BLaER1 treated with 17β-estradiol and CSF1 and Interleukin-3, amounts not matched to agents 10 nM and 100 nM (cell line): ENCODE measurements at regions not wholly inside any gene's neighbourhood (a gene's known extent, or its start where the extent isn't known, plus 50 kb on each side); places are given as distances from the start of the nearest gene placed in this dataset.

Experiments
- H3K27ac ChIP-seq, 11 experiments: shearing (Covaris generic); formaldehyde crosslinking; 2 replicates each; pipeline ENCODE4 v1.8.1; 2022
- H3K27me3 ChIP-seq, 11 experiments: shearing (Covaris generic); formaldehyde crosslinking; 2 replicates each; pipeline ENCODE4 v1.8.1; 2022
- H3K36me3 ChIP-seq, 11 experiments: shearing (Covaris generic); formaldehyde crosslinking; 2 replicates each; pipeline ENCODE4 v1.8.1; 2022
- H3K4me1 ChIP-seq, 10 experiments: shearing (Covaris generic); formaldehyde crosslinking; 2 replicates each; pipeline ENCODE4 v1.8.1; 2022
- H3K4me2 ChIP-seq, 11 experiments: shearing (Covaris generic); formaldehyde crosslinking; 2 replicates each; pipeline ENCODE4 v1.8.1; 2022
- H3K4me3 ChIP-seq, 10 experiments: shearing (Covaris generic); formaldehyde crosslinking; 2 replicates each; pipeline ENCODE4 v1.8.1; 2022
- H3K9ac ChIP-seq, 11 experiments: shearing (Covaris generic); formaldehyde crosslinking; 2 replicates each; pipeline ENCODE4 v1.8.1; 2022
- H3K9me3 ChIP-seq, 11 experiments: shearing (Covaris generic); formaldehyde crosslinking; replicated peaks in 1 of 11; 2 replicates each; pipeline ENCODE4 v1.8.1; 2022
- H4K20me1 ChIP-seq, 11 experiments: shearing (Covaris generic); formaldehyde crosslinking; 2 replicates each; pipeline ENCODE4 v1.8.1; 2022
- Cebpa-rat ChIP-seq, 11 experiments: shearing (Covaris generic); IDR thresholded peaks; 2 replicates each; pipeline ENCODE4 v1.8.1; 2022

DNA sequence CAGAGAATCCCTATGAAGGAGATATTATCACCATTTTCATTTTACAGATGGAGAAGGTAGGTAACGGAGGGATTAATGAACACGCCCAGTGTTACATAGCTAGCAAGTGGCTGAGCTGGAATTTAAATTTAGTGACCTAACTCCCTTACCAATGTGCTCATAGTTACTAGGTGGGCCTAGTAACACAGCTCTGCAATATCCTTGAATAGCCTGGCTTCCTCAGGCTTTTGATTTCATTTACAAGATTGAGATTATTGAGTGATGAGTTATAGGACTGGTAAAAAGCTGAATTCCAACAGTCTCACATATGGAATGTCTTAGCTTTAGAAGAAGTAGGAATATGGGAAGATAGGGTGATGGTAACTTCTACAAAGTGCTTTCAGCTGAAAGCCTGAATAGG lies 336.3 kb upstream of the KIF2A start:
- Histone ChIP-seq H3K4me2 (no peak overlapping the region), H3K27ac (no peak overlapping the region), H3K9ac (no peak overlapping the region), H4K20me1 (no peaks in the 10 kb centered on the region), H3K4me1 (no peaks in the 10 kb centered on the region), H3K36me3 (no peaks in the 10 kb centered on the region), H3K27me3 (no peaks in the 10 kb centered on the region), H3K4me3 (no peak overlapping the region), H3K9me3 (no peaks in the 10 kb centered on the region)
- TF ChIP-seq Cebpa-rat (IDR thresholded peaks at IDR 0.05) = no peak

DNA sequence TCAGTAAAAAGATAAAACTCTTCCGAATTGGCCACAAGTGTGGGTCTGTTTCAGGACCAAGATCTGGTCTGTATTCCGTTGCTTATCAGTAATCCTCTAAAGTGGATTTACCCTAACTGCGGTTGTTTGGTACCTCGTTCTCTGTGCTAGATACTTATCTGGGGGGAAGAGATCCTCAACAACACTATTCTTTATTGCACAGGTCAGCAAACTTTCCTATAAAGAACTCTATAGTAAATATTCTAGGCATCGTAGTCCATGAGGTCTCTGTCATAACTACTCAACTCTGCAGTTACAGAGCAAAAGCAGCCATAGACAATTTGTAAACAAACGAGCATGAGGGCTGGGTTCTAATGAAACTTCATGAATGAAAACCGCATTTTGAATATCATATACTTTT lies 335.8 kb upstream of the KIF2A start:
- Histone ChIP-seq H3K36me3 (no peaks in the 10 kb centered on the region), H3K4me2 (no peak overlapping the region), H3K4me3 (no peak overlapping the region), H3K4me1 (no peaks in the 10 kb centered on the region), H3K9ac (no peak overlapping the region), H4K20me1 (no peaks in the 10 kb centered on the region), H3K27ac (no peak overlapping the region), H3K27me3 (no peaks in the 10 kb centered on the region), H3K9me3 (no peaks in the 10 kb centered on the region)
- no peak for TF ChIP-seq Cebpa-rat (IDR thresholded peaks at IDR 0.05)

DNA sequence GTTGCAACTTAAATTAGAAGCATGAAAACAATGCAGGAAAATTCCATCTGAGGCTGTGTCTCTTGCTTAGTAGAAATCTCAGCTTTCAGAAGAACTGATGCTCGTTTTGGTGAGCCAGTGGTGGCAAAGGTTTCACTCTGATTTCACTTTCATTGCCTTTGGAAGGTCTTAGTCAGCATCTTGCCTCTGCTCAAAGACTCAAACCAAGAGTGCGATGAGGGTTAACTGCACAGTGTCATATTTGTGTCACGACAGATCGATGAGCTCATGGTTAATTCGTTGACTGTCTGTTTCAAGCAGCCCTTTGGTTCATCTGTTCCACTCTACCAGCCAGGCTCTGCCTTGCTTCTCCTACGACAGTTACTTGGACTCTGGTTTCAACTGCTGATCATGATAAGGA lies 331.3 kb upstream of the KIF2A start:
- H3K4me2 ChIP-seq = no peak overlapping the region
- no peak overlapping the region for H3K9ac ChIP-seq
- H3K4me3 ChIP-seq = no peak overlapping the region
- no peaks in the 10 kb centered on the region for H4K20me1 ChIP-seq
- H3K36me3 ChIP-seq = no peaks in the 10 kb centered on the region
- H3K4me1 ChIP-seq = no peaks in the 10 kb centered on the region
- no peak for TF ChIP-seq Cebpa-rat (IDR thresholded peaks at IDR 0.05)
- no peaks in the 10 kb centered on the region for H3K27me3 ChIP-seq
- H3K9me3 ChIP-seq = no peaks in the 10 kb centered on the region
- no peak overlapping the region for H3K27ac ChIP-seq

DNA sequence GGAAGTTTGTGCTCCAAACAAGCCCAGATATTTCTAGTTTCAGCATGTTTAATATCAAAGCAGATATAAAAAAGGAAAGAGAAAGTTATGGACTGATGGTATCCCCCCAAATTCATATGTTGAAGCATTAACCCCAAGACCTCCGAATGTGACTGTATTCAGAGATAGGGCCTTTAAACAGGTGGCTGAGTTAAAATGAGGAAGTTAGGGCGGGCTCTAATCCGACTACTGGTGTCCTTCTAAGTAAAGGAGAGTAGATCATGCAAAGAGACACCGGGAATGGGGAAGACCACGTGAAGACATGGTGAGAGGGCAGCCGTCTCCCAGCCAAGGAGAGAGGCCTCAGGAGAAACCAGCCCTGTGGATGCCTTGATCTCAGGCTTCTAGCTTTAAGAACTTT lies 324.1 kb upstream of the KIF2A start:
- no peak for TF ChIP-seq Cebpa-rat (IDR thresholded peaks at IDR 0.05)
- no peaks in the 10 kb centered on the region for H3K4me1 ChIP-seq
- H3K9ac ChIP-seq = no peak overlapping the region
- peaks cover 0 to 7% (median 3%) of the 10 kb centered on the region in 11 experiments; a peak in 7 of 22 replicates for H3K9me3 ChIP-seq
- H4K20me1 ChIP-seq = no peaks in the 10 kb centered on the region
- no peak overlapping the region for H3K4me3 ChIP-seq
- H3K4me2 ChIP-seq = no peak overlapping the region
- H3K27ac ChIP-seq = no peak overlapping the region
- H3K36me3 ChIP-seq = no peaks in the 10 kb centered on the region
- H3K27me3 ChIP-seq = no peaks in the 10 kb centered on the region

DNA sequence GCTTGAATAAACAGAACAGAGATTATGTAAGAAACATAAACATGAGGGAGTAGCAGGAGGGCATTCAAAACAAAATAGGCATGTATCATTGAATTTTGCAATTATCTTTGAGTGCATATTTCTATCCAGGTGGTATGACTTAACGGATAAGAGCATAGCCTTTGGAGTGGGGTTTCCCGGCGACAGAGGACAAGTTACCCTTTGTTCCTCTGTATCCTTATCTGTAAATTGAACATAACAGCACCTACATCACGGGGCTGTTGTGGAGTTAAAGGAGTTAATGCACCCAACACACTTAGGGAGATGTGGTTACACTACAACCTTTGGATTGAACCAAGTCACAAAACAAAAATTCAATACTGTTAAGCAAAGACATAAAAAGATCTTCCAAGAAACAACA lies 314.6 kb upstream of the KIF2A start:
- Histone ChIP-seq H3K36me3 (no peaks in the 10 kb centered on the region), H4K20me1 (no peaks in the 10 kb centered on the region), H3K4me1 (0 out of 20 replicates have a peak, but pooled peaks cover 0 to 7% (median 0%) of the 10 kb centered on the region in 10 experiments), H3K27me3 (no peaks in the 10 kb centered on the region), H3K27ac (no peak overlapping the region), H3K4me3 (no peak overlapping the region), H3K9ac (no peak overlapping the region), H3K9me3 (peaks cover 0 to 11% (median 3%) of the 10 kb centered on the region in 11 experiments; a peak in 7 of 22 replicates), H3K4me2 (no peak overlapping the region)
- TF ChIP-seq Cebpa-rat (IDR thresholded peaks at IDR 0.05) = no peak

DNA sequence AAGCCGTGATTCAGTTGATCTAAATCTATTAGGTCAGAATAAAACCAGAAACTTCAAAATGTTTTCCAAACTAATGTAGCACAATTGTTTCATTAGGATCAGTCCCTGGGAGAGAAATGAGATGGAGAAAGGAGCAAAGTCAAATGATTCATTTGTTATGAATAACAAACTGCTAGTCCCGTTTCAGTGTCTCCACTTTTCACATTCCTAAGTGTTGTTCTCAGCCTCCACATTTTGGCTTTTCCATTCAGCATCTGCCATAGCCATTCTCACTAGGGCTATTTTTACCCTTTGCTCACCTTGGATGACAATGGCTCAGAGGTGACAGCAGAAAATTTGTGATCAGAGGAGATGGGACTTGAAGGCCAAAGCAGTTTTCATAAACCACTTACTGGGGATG lies 314.1 kb upstream of the KIF2A start:
- Histone ChIP-seq H3K27ac (no peak overlapping the region), H3K9ac (no peak overlapping the region), H3K36me3 (no peaks in the 10 kb centered on the region), H3K4me3 (no peak overlapping the region), H3K4me1 (0 out of 20 replicates have a peak, but pooled peaks cover 0 to 7% (median 0%) of the 10 kb centered on the region in 10 experiments), H3K4me2 (no peak overlapping the region), H3K9me3 (peaks cover 0 to 9% (median under 1%) of the 10 kb centered on the region in 11 experiments; a peak in 7 of 22 replicates), H4K20me1 (no peaks in the 10 kb centered on the region), H3K27me3 (no peaks in the 10 kb centered on the region)
- no peak for TF ChIP-seq Cebpa-rat (IDR thresholded peaks at IDR 0.05)

DNA sequence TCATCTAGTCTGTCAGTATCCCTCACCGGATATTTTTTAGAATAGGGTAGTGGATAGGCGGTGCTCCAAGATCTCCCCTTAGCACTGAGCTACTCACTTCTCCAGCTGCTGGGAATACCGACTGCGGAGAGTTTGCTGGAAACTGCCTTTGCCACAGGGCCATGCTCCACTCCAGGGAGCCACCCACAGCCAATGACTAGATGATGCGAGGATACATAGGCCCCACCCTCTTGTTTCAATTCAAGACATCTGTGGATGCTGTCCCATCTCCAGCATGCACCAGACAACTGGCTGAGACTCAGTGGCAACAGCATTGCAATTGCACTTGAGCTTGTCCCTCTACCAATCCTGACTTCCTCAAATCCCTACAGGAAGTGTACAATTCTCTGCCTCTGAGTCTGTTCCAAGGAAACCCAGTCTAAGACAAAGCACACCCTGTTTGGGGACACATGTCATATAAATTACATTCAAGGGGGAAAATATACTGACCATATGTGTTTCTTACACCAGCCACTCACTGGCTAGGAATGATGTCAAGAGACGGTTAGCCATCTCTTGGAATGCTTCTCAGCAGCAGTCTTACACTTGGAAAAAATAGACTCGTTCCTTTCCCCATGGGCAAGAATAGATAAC lies 312.6 kb upstream of the KIF2A start:
- no peaks in the 10 kb centered on the region for H4K20me1 ChIP-seq
- no peaks in the 10 kb centered on the region for H3K36me3 ChIP-seq
- no peak overlapping the region for H3K4me3 ChIP-seq
- H3K4me2 ChIP-seq = no peak overlapping the region
- no peaks in the 10 kb centered on the region for H3K9me3 ChIP-seq
- peaks cover 0 to 7% (median 0%) of the 10 kb centered on the region in 10 experiments; a peak in 2 of 20 replicates for H3K4me1 ChIP-seq
- H3K27ac ChIP-seq = no peak overlapping the region
- H3K9ac ChIP-seq = no peak overlapping the region
- TF ChIP-seq Cebpa-rat (IDR thresholded peaks at IDR 0.05) = no peak
- H3K27me3 ChIP-seq = no peaks in the 10 kb centered on the region

DNA sequence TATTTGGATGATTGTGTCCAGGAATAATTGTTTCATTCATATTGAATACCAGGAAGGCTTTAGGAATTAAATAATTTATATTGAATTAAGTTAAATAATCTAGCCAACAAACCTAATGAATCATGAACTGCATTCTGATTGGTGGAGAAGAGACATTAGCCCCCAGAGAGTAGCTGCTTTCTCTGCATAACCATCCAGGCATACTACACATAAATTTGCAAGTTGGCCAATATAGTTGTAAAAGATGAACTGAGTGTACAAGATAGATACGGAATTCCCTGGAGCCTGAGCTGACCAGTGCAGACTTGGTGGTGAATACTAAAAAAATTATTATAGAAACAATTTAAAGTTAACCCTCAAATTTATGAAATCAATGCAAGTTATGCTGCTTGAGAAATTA lies 311.8 kb upstream of the KIF2A start:
- no peak overlapping the region for H3K27ac ChIP-seq
- H3K9me3 ChIP-seq = peaks cover 0 to 6% (median 0%) of the 10 kb centered on the region in 11 experiments; a peak in 1 of 22 replicates
- H3K36me3 ChIP-seq = no peaks in the 10 kb centered on the region
- no peak overlapping the region for H3K4me3 ChIP-seq
- TF ChIP-seq Cebpa-rat (IDR thresholded peaks at IDR 0.05) = no peak
- no peaks in the 10 kb centered on the region for H4K20me1 ChIP-seq
- H3K9ac ChIP-seq = no peak overlapping the region
- no peak overlapping the region for H3K4me2 ChIP-seq
- peaks cover 0 to 15% (median 0%) of the 10 kb centered on the region in 10 experiments; a peak in 6 of 20 replicates for H3K4me1 ChIP-seq
- H3K27me3 ChIP-seq = no peaks in the 10 kb centered on the region

DNA sequence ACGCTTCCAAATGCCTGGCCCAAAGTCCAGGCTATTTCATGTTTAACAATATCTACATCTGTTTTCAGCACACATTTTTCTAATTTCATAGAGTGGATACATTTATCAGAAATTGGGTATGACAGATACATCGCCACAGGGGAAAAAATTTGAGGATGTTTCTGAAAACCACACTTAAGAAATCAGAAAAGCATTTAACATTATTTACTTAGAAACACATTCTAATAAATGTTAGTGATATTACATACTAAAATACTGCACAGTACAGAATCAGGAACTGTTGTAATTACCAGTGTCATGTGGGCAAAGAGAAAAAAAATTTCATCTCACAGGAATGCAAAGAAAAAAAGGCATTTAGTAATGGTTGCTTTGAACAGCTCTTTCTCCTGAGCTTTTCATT lies 310.5 kb upstream of the KIF2A start:
- Histone ChIP-seq H3K27me3 (no peaks in the 10 kb centered on the region), H4K20me1 (no peaks in the 10 kb centered on the region), H3K36me3 (no peaks in the 10 kb centered on the region), H3K4me1 (peaks cover 0 to 28% (median 6%) of the 10 kb centered on the region in 10 experiments; a peak in 10 of 20 replicates), H3K4me3 (no peak overlapping the region), H3K9me3 (peaks cover 0 to 6% (median 0%) of the 10 kb centered on the region in 11 experiments; a peak in 3 of 22 replicates), H3K9ac (no peak overlapping the region), H3K4me2 (no peak overlapping the region), H3K27ac (no peak overlapping the region)
- no peak for TF ChIP-seq Cebpa-rat (IDR thresholded peaks at IDR 0.05)

DNA sequence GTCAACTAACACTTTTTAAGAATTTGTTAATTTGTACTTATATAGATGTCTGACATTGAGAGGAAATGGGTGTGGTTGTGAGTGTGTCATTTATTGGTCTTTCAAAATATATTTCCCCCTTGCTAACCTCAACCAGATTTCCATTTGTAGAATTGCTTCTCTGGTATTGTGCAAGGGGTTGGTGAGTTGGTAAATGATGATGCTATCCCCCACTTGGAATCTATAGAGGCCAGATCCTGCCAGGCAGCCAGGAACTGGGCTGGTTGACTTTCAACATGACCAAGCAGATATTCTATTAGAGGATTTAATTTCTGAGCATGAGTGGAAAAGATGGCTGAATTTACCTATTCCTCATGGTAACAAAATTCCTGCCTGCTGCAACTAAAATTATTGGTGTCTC lies 306.6 kb upstream of the KIF2A start:
- Histone ChIP-seq H3K36me3 (no peaks in the 10 kb centered on the region), H3K4me2 (peak overlapping the region in 6 of 11 experiments; percentile 3 to 57 (median 35); a peak in 8 of 22 replicates), H4K20me1 (no peaks in the 10 kb centered on the region), H3K4me3 (no peak overlapping the region), H3K4me1 (peaks cover 0 to 31% (median 6%) of the 10 kb centered on the region in 10 experiments; a peak in 10 of 20 replicates), H3K9me3 (peaks cover 0 to 6% (median 0%) of the 10 kb centered on the region in 11 experiments; a peak in 3 of 22 replicates), H3K27ac (peak overlapping the region in 6 of 11 experiments; percentile 14 to 79 (median 56); a peak in 9 of 22 replicates), H3K9ac (no peak overlapping the region), H3K27me3 (no peaks in the 10 kb centered on the region)
- TF ChIP-seq Cebpa-rat (IDR thresholded peaks at IDR 0.05) = peak in 4 of 11 experiments; percentile 51 to 83 (median 76); a peak in 7 of 22 replicates
